Right lobe of liver (tissue), 4 donors: ENCODE measurements at regions not wholly inside any gene's neighbourhood (a gene's known extent, or its start where the extent isn't known, plus 50 kb on each side); places are given as distances from the start of the nearest gene placed in this dataset.

Experiments used
- POLR2A ChIP-seq: fragments of 450-650 bp; IDR thresholded peaks from one replicate; pipeline ENCODE4 v1.6.1; 2017; ENCODE audit warnings: antibody characterized with exemption, mild to moderate bottlenecking
- TF ChIP-seq, protein P1 (sequence below), 4 donors: fragments of 200-600 bp in 3 of 4; fragments of 450-650 bp in 1 of 4; IDR thresholded peaks; one replicate each; pipeline versions ENCODE4 v1.5.1 to v1.8.0; 2016 to 2022; ENCODE audit warnings: antibody characterized with exemption in 4 of 4, mild to moderate bottlenecking in 2 of 4
- donor health status: DM: no; HTN: no; CAD: no.
- donor health status: DM: no; HTN: no; CAD: no.
- donor health status: DM: no; HTN: yes; CAD: no.

GRCh38 chr5:156095709-156096241 is 231.2 kb upstream of the SGCD start:
- TF ChIP-seq, protein P1, sequence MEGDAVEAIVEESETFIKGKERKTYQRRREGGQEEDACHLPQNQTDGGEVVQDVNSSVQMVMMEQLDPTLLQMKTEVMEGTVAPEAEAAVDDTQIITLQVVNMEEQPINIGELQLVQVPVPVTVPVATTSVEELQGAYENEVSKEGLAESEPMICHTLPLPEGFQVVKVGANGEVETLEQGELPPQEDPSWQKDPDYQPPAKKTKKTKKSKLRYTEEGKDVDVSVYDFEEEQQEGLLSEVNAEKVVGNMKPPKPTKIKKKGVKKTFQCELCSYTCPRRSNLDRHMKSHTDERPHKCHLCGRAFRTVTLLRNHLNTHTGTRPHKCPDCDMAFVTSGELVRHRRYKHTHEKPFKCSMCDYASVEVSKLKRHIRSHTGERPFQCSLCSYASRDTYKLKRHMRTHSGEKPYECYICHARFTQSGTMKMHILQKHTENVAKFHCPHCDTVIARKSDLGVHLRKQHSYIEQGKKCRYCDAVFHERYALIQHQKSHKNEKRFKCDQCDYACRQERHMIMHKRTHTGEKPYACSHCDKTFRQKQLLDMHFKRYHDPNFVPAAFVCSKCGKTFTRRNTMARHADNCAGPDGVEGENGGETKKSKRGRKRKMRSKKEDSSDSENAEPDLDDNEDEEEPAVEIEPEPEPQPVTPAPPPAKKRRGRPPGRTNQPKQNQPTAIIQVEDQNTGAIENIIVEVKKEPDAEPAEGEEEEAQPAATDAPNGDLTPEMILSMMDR (IDR thresholded peaks at IDR 0.05): no peak
- TF ChIP-seq POLR2A: no peak
